GM03348 (cell line): ENCODE measurements at regions not wholly inside any gene's neighbourhood (a gene's known extent, or its start where the extent isn't known, plus 50 kb on each side); places are given as distances from the start of the nearest gene placed in this dataset.

Source experiments
- DNase-seq: peaks from one replicate; pipeline ENCODE4 v3.0.0; 2012; ENCODE audit warnings: low spot score

GRCh38 chr4:62256479-62256878, 1056.4 kb downstream of the ADGRL3 start:
- DNase-seq = no peak

- DNase-seq = no peak
Observed at GRCh38 chr4:62252728-62253127, 1052.6 kb downstream of the ADGRL3 start.

GRCh38 chr4:62250100-62250499, 1050.0 kb downstream of the ADGRL3 start:
- DNase-seq = no peak

GRCh38 chr4:62243895-62244294, 1043.8 kb downstream of the ADGRL3 start:
- DNase-seq = no peak

- no peak for DNase-seq
Observed at GRCh38 chr4:62235911-62236310, 1035.8 kb downstream of the ADGRL3 start.

- no peak for DNase-seq
Observed at GRCh38 chr4:62232814-62233213, 1032.7 kb downstream of the ADGRL3 start.

GRCh38 chr4:62231994-62232393, 1031.9 kb downstream of the ADGRL3 start:
- DNase-seq = no peak

GRCh38 chr4:62226082-62226481, 1026.0 kb downstream of the ADGRL3 start:
- no peak for DNase-seq

GRCh38 chr4:62222121-62222520, 1022.0 kb downstream of the ADGRL3 start:
- no peak for DNase-seq

GRCh38 chr4:62210486-62210885, 1010.4 kb downstream of the ADGRL3 start:
- no peak for DNase-seq

- DNase-seq = no peak
Observed at GRCh38 chr4:62209757-62210485, 1009.8 kb downstream of the ADGRL3 start.

GRCh38 chr4:62208921-62209320, 1008.8 kb downstream of the ADGRL3 start:
- no peak for DNase-seq

- DNase-seq = no peak
Observed at GRCh38 chr4:62204136-62204535, 1004.0 kb downstream of the ADGRL3 start.

- DNase-seq = no peak
Observed at GRCh38 chr4:62199291-62199810, 999.2 kb downstream of the ADGRL3 start.

- DNase-seq = no peak
Observed at GRCh38 chr4:62196338-62196737, 996.2 kb downstream of the ADGRL3 start.

- DNase-seq = no peak
Observed at GRCh38 chr4:62194342-62194741, 994.2 kb downstream of the ADGRL3 start.

- no peak for DNase-seq
Observed at GRCh38 chr4:62193761-62194160, 993.6 kb downstream of the ADGRL3 start.

GRCh38 chr4:62191451-62192240, 991.5 kb downstream of the ADGRL3 start:
- no peak for DNase-seq

GRCh38 chr4:62170235-62170634, 970.1 kb downstream of the ADGRL3 start:
- DNase-seq = no peak

- DNase-seq = no peak
Observed at GRCh38 chr4:62168681-62169080, 968.6 kb downstream of the ADGRL3 start.

GRCh38 chr4:62162606-62163005, 962.5 kb downstream of the ADGRL3 start:
- no peak for DNase-seq

GRCh38 chr4:62161446-62161845, 961.3 kb downstream of the ADGRL3 start:
- no peak for DNase-seq

- no peak for DNase-seq
Observed at GRCh38 chr4:62159876-62160275, 959.8 kb downstream of the ADGRL3 start.
